GM12878 (cell line): ENCODE measurements at regions not wholly inside any gene's neighbourhood (a gene's known extent, or its start where the extent isn't known, plus 50 kb on each side); places are given as distances from the start of the nearest gene placed in this dataset.

Experiments
- ATAC-seq: fragments of 200-7000 bp; cut with Tn5 transposase; 3 replicates; pipeline ENCODE4 v1.9.1; 2020; ENCODE audit warnings: mild to moderate bottlenecking, moderate library complexity
- BruUV-seq: library from RNA; stranded (reverse); fragments of 400-500 nt; replicated peaks from 2 replicates; lab custom pipeline; 2021; lab: Mats Ljungman, UMichigan
- CTCF ChIA-PET: fragments of 300-600 bp; sonication (Branson Sonifier 250); formaldehyde crosslinking; extraction: SDS; loops from one replicate; lab custom pipeline; 2021; ENCODE audit warnings: inconsistent platforms; lab: Yijun Ruan, JAX
- POLR2A ChIA-PET: fragments of 350-600 bp; formaldehyde crosslinking; extraction: SDS; loops from one replicate; lab custom pipeline; 2021; ENCODE audit warnings: inconsistent platforms; lab: Charles Lee
- RAD21 ChIA-PET: fragments of 300-600 bp; sonication (Branson Sonifier 250); formaldehyde crosslinking; loops from one replicate; lab custom pipeline; 2023; ENCODE audit warnings: antibody characterized with exemption; ENCODE audit not compliant: unreplicated experiment; lab: Charles Lee
- SMC1A ChIA-PET: fragments of 300-600 bp; sonication (Branson Sonifier 250); formaldehyde crosslinking; loops from one replicate; lab custom pipeline; 2023; ENCODE audit not compliant: unreplicated experiment, uncharacterized antibody; lab: Charles Lee
- DNase-seq: peaks from one replicate; pipeline ENCODE4 v3.0.0-alpha.2; 2011; ENCODE audit warnings: low read depth, low spot score
- FAIRE-seq: peaks from 3 replicates; lab custom pipeline; 2011; peaks lifted over from hg19 to GRCh38; lab: Jason Lieb, UNC
- H2AFZ ChIP-seq: 2 replicates; pipeline ENCODE4 v1.6.0; 2011; ENCODE audit warnings: low read depth, low read length, control low read depth; ENCODE audit not compliant: control insufficient read depth
- H3K27ac ChIP-seq: 2 replicates; pipeline ENCODE4 v1.5.1; 2011; ENCODE audit warnings: control low read depth; ENCODE audit not compliant: control insufficient read depth, insufficient read depth
- H3K27me3 ChIP-seq, 2 experiments: replicated peaks in 1 of 2; 2 replicates each; pipeline versions ENCODE4 v1.6.0 to v1.6.1; 2011; ENCODE audit warnings: low read length in 1 of 2; ENCODE audit not compliant: control insufficient read depth in 2 of 2, insufficient read depth in 2 of 2
- H3K36me3 ChIP-seq, 2 experiments: 2 replicates each; pipeline ENCODE4 v1.5.1; 2011; ENCODE audit warnings: low read length in 1 of 2; ENCODE audit not compliant: control insufficient read depth in 2 of 2, insufficient read depth in 2 of 2
- H3K4me1 ChIP-seq: 2 replicates; pipeline ENCODE4 v1.6.1; 2011; ENCODE audit warnings: mild to moderate bottlenecking, low read length, moderate library complexity, mixed read lengths; ENCODE audit not compliant: control insufficient read depth, insufficient read depth
- H3K4me2 ChIP-seq: 2 replicates; pipeline ENCODE4 v1.6.0; 2011; ENCODE audit warnings: control low read depth; ENCODE audit not compliant: control insufficient read depth, insufficient read depth
- H3K4me3 ChIP-seq: fragments of 200-600 bp; sonication (generic); 2 replicates; pipeline ENCODE4 v1.5.1; 2016
- H3K79me2 ChIP-seq: 2 replicates; pipeline ENCODE4 v1.6.0; 2011; ENCODE audit warnings: low read length; ENCODE audit not compliant: control insufficient read depth, insufficient read depth
- H3K9ac ChIP-seq: 2 replicates; pipeline ENCODE4 v1.8.0; 2011; ENCODE audit warnings: low read length, control low read depth, mixed read lengths; ENCODE audit not compliant: control insufficient read depth, insufficient read depth
- H3K9me3 ChIP-seq: replicated peaks from 3 replicates; pipeline ENCODE4 v1.5.1; 2011; ENCODE audit warnings: mild to moderate bottlenecking, low read length; ENCODE audit not compliant: control insufficient read depth, insufficient read depth
- H4K20me1 ChIP-seq: 2 replicates; pipeline ENCODE4 v1.6.0; 2011; ENCODE audit not compliant: control insufficient read depth, insufficient read depth
- E2F8 ChIP-seq: fragments of 450-650 bp; IDR thresholded peaks from 2 replicates; pipeline ENCODE4 v1.6.1; 2018; ENCODE audit warnings: mild to moderate bottlenecking, low read depth, moderate library complexity; ENCODE audit not compliant: partially characterized antibody
- NR2C1 ChIP-seq: fragments of 450-650 bp; IDR thresholded peaks from 2 replicates; pipeline ENCODE4 v1.6.1; 2017; ENCODE audit warnings: antibody characterized with exemption, mild to moderate bottlenecking, moderate library complexity
- POLR2AphosphoS2 ChIP-seq: IDR thresholded peaks from 2 replicates; pipeline ENCODE4 v1.6.1; 2011; ENCODE audit warnings: low read depth, mild to moderate bottlenecking, low read length, improper control_type of control experiment, moderate library complexity
- SIX5 ChIP-seq: IDR thresholded peaks from 2 replicates; pipeline ENCODE4 v1.6.1; 2011; ENCODE audit warnings: mild to moderate bottlenecking, low read depth, low read length, moderate library complexity; ENCODE audit not compliant: severe bottlenecking
- SPI1 ChIP-seq: IDR thresholded peaks from 2 replicates; pipeline ENCODE4 v1.6.1; 2011; ENCODE audit warnings: low read depth, mild to moderate bottlenecking, low read length, moderate library complexity, borderline replicate concordance; ENCODE audit not compliant: insufficient read depth
- SREBF1 ChIP-seq: IDR thresholded peaks from 2 replicates; pipeline ENCODE4 v1.6.1; 2012; ENCODE audit warnings: mild to moderate bottlenecking, low read length
- ZBTB4 ChIP-seq: fragments of 450-650 bp; formaldehyde crosslinking; IDR thresholded peaks from 2 replicates; pipeline ENCODE4 v1.4.0; 2022; ENCODE audit warnings: mild to moderate bottlenecking, moderate library complexity
- WGBS: methylation state at CpG from one replicate; pipeline ENCODE4 v1.1.6; 2016; ENCODE audit warnings: low lambda C conversion rate; ENCODE audit not compliant: insufficient replicate concordance, insufficient coverage; ENCODE audit errors: missing lambda C conversion rate; 5-methylcytosine and 5-hydroxymethylcytosine counted together
- in situ Hi-C: fragments of 300-500 bp; cut with MboI; formaldehyde crosslinking; loops from 9 replicates; pipeline ENCODE4 v1.14.3; 2018; ENCODE audit warnings: mixed read lengths
- intact Hi-C: fragments of 100-400 bp; cut with micrococcal nuclease; formaldehyde crosslinking; loops from one replicate; pipeline ENCODE4 v1.14.2; 2022; ENCODE audit not compliant: unreplicated experiment

- POLR2A ChIA-PET = no interaction called here
- H3K79me2 ChIP-seq = no peaks in the 10 kb centered on the region
- H3K4me3 ChIP-seq = no peak overlapping the region
- no TSS peak for BruUV-seq
- H3K4me1 ChIP-seq = no peaks in the 10 kb centered on the region
- H4K20me1 ChIP-seq = no peaks in the 10 kb centered on the region
- H3K4me2 ChIP-seq = no peak overlapping the region
- no peaks in the 10 kb centered on the region for H3K36me3 ChIP-seq
- 0% methylated on average over 3 of the region's 3 CpGs for WGBS
- in situ Hi-C loops (no loop called here), intact Hi-C loops (no loop called here)
- ATAC-seq (no peak), DNase-seq (no peak), FAIRE-seq (no peak)
- no peak overlapping the region for H3K9ac ChIP-seq
- SMC1A ChIA-PET = no interaction called here
- RAD21 ChIA-PET = no interaction called here
- no peaks in the 10 kb centered on the region; the same call in 2 of the 3 replicates for H3K9me3 ChIP-seq
- H3K27ac ChIP-seq = no peak overlapping the region
- CTCF ChIA-PET = no interaction called here
- no peak for TF ChIP-seq SREBF1
- no peak for TF ChIP-seq SIX5
- TF ChIP-seq POLR2AphosphoS2 = no peak
- TF ChIP-seq SPI1 = no peak
- no peak for TF ChIP-seq E2F8
- no peak for TF ChIP-seq NR2C1
- TF ChIP-seq ZBTB4 (CRISPR knock-in tag) = no peak
- H2AFZ ChIP-seq = no peak overlapping the region
- no peaks in the 10 kb centered on the region for H3K27me3 ChIP-seq
Measured at GRCh38 chr16:16905850-16906249, 526.9 kb downstream of the NPIPA7 start.
